Adrenal gland (tissue), 9 donors: ENCODE measurements at regions not wholly inside any gene's neighbourhood (a gene's known extent, or its start where the extent isn't known, plus 50 kb on each side); places are given as distances from the start of the nearest gene placed in this dataset.

Experiments
- DNase-seq, 7 donors: peaks; one replicate each; pipeline ENCODE4 v3.0.0-alpha.2; 2019 to 2020
- H3K27ac ChIP-seq, 5 donors: fragments of 200-600 bp; sonication (generic) in 4 of 5; 1 replicate in 3 of 5; 2 replicates in 2 of 5; pipeline versions ENCODE4 v1.5.1 to v1.8.0; 2016 to 2020; ENCODE audit warnings: mild to moderate bottlenecking in 1 of 5
- H3K27me3 ChIP-seq: fragments of 200-600 bp; 2 replicates; pipeline ENCODE4 v1.8.0; 2021
- H3K36me3 ChIP-seq, 2 donors: fragments of 200-600 bp; replicated peaks in 1 of 2; 1 replicate in 1 of 2; 2 replicates in 1 of 2; pipeline versions ENCODE4 v1.5.1 to v1.8.0; 2018 to 2022
- H3K4me1 ChIP-seq, 2 donors: fragments of 200-600 bp; replicated peaks in 1 of 2; 1 replicate in 1 of 2; 2 replicates in 1 of 2; pipeline versions ENCODE4 v1.5.1 to v1.8.0; 2018 to 2021
- H3K4me3 ChIP-seq, 4 donors: fragments of 200-600 bp; sonication (generic) in 3 of 4; one replicate each; pipeline ENCODE4 v1.5.1; 2016 to 2018
- H3K9me3 ChIP-seq, 3 donors: fragments of 200-600 bp; sonication (generic) in 1 of 3; replicated peaks in 1 of 3; 1 replicate in 2 of 3; 2 replicates in 1 of 3; pipeline versions ENCODE4 v1.5.1 to v1.8.0; 2016 to 2021
- CTCF ChIP-seq, 6 experiments: fragments of 450-650 bp in 4 of 6; fragments of 200-600 bp in 2 of 6; sonication (generic) in 1 of 6; IDR thresholded peaks; 1 replicate in 5 of 6; 2 replicates in 1 of 6; pipeline versions ENCODE4 v1.5.1 to v1.8.0; 2016 to 2021; ENCODE audit warnings: antibody characterized with exemption in 6 of 6, mild to moderate bottlenecking in 2 of 6, moderate library complexity in 1 of 6
- POLR2A ChIP-seq, 2 donors: fragments of 450-650 bp; IDR thresholded peaks; one replicate each; pipeline ENCODE4 v1.6.1; 2017; ENCODE audit warnings: antibody characterized with exemption in 2 of 2, mild to moderate bottlenecking in 2 of 2, moderate library complexity in 1 of 2
- WGBS, 4 donors: extraction: QIAGEN DNeasy Blood & Tissue Kit in 2 of 4; methylation state at CpG; one replicate each; pipeline versions ENCODE4 v1.1.5 to v1.1.7; 2013 to 2017; 5-methylcytosine and 5-hydroxymethylcytosine counted together
- intact Hi-C, 2 donors: fragments of 100-400 bp; cut with DNase I; formaldehyde crosslinking; loops; one replicate each; pipeline versions ENCODE4 v1.14.1 to v1.15.0; 2022 to 2023
- donor health status: healthy with polysubstance abuse.
- donor health status: Bipolar disorder and iron deficiency.
- donor health status: DM: yes; HTN: yes; CAD: no.
- donor health status: DM: no; HTN: no; CAD: no.
- donor health status: DM: no; HTN: no; CAD: no.

- Histone ChIP-seq H3K9me3 (no peaks in the 10 kb centered on the region), H3K27me3 (peaks cover 3% of the 10 kb centered on the region), H3K27ac (no peak overlapping the region), H3K36me3 (no peaks in the 10 kb centered on the region), H3K4me3 (no peak overlapping the region), H3K4me1 (no peaks in the 10 kb centered on the region)
- no peak for TF ChIP-seq POLR2A (IDR thresholded peaks at IDR 0.05)
- TF ChIP-seq CTCF (IDR thresholded peaks at IDR 0.05): no peak
- intact Hi-C loops: no loop called here
- no peak for DNase-seq
- WGBS, 4 donors: 49 to 66% (median 56%) methylated on average over 3 of the region's 3 CpGs
Observed at GRCh38 chr7:112701456-112701855, 88.7 kb downstream of the TMEM168 start.

- no peaks in the 10 kb centered on the region for H3K36me3 ChIP-seq
- intact Hi-C loops: no loop called here
- DNase-seq: no peak
- no peaks in the 10 kb centered on the region for H3K4me1 ChIP-seq
- H3K27me3 ChIP-seq: no peaks in the 10 kb centered on the region
- H3K27ac ChIP-seq: no peak overlapping the region
- H3K9me3 ChIP-seq: no peaks in the 10 kb centered on the region
- TF ChIP-seq CTCF (IDR thresholded peaks at IDR 0.05) (no peak), POLR2A (IDR thresholded peaks at IDR 0.05) (no peak)
- no peak overlapping the region for H3K4me3 ChIP-seq
- WGBS, 4 donors: 57 to 70% (median 63%) methylated on average over 2 of the region's 2 CpGs
Observed at GRCh38 chr7:112707655-112708054, 82.5 kb downstream of the TMEM168 start.

- no peak overlapping the region for H3K4me3 ChIP-seq
- H3K36me3 ChIP-seq: no peaks in the 10 kb centered on the region
- H3K27me3 ChIP-seq: no peaks in the 10 kb centered on the region
- TF ChIP-seq POLR2A (IDR thresholded peaks at IDR 0.05) (no peak), CTCF (IDR thresholded peaks at IDR 0.05) (no peak)
- WGBS, 4 donors: 36 to 56% (median 46%) methylated on average over 1 of the region's 1 CpG
- intact Hi-C loops: no loop called here
- H3K9me3 ChIP-seq: no peaks in the 10 kb centered on the region
- H3K27ac ChIP-seq: no peak overlapping the region
- no peaks in the 10 kb centered on the region for H3K4me1 ChIP-seq
- no peak for DNase-seq
Observed at GRCh38 chr7:112708236-112708635, 82.0 kb downstream of the TMEM168 start.
